HEK293 (cell line): ENCODE measurements at regions not wholly inside any gene's neighbourhood (a gene's known extent, or its start where the extent isn't known, plus 50 kb on each side); places are given as distances from the start of the nearest gene placed in this dataset.

Source experiments
- CTCF ChIA-PET: fragments of 350-600 bp; formaldehyde crosslinking; extraction: SDS; loops from one replicate; lab custom pipeline; 2021; ENCODE audit warnings: antibody characterized with exemption; lab: Yijun Ruan, JAX
- POLR2A ChIA-PET: fragments of 300-600 bp; formaldehyde crosslinking; extraction: SDS; loops from one replicate; lab custom pipeline; 2020; ENCODE audit warnings: antibody characterized with exemption, inconsistent platforms; lab: Yijun Ruan, JAX
- H3K27ac ChIP-seq: fragments of 200-500 bp; sonication (Bioruptor generic); 2 replicates; pipeline ENCODE4 v1.5.1; 2014; ENCODE audit warnings: low read depth, low read length, control low read depth, inconsistent platforms; ENCODE audit errors: extremely low read depth
- H3K36me3 ChIP-seq, 2 experiments: fragments of 200-500 bp in 1 of 2; sonication (Bioruptor generic) in 1 of 2; 1 replicate in 1 of 2; 2 replicates in 1 of 2; pipeline ENCODE4 v1.5.1; 2014 to 2017; ENCODE audit warnings: inconsistent platforms in 2 of 2, low read length in 2 of 2; ENCODE audit not compliant: control insufficient read depth in 2 of 2, insufficient read depth in 1 of 2
- H3K4me1 ChIP-seq: fragments of 200-500 bp; sonication (Bioruptor generic); 2 replicates; pipeline ENCODE4 v1.5.1; 2014; ENCODE audit warnings: mild to moderate bottlenecking, low read length, inconsistent platforms; ENCODE audit not compliant: control insufficient read depth, insufficient read depth
- H3K4me3 ChIP-seq: 2 replicates; pipeline ENCODE4 v1.5.1; 2011; ENCODE audit warnings: low read depth, mild to moderate bottlenecking, control low read depth, low read length, moderate library complexity
- H3K9me3 ChIP-seq: fragments of 200-500 bp; sonication (Bioruptor generic); 2 replicates; pipeline ENCODE4 v1.5.1; 2014; ENCODE audit warnings: low read depth, low read length, inconsistent platforms; ENCODE audit not compliant: control insufficient read depth, insufficient read depth
- ATF2 ChIP-seq: fragments of 450-650 bp; formaldehyde crosslinking; IDR thresholded peaks from 2 replicates; pipeline ENCODE4 v1.5.1; 2016; ENCODE audit warnings: missing biosample characterization, missing genetic modification characterization, low read depth
- ELK4 ChIP-seq: IDR thresholded peaks from 2 replicates; pipeline ENCODE4 v1.6.1; 2011; ENCODE audit warnings: mild to moderate bottlenecking, low read depth, low read length, borderline replicate concordance
- KLF9 ChIP-seq: fragments of 450-650 bp; formaldehyde crosslinking; IDR thresholded peaks from 2 replicates; pipeline ENCODE4 v1.5.1; 2016; ENCODE audit warnings: missing biosample characterization, missing genetic modification characterization, low read depth
- MYNN ChIP-seq: fragments of 450-650 bp; formaldehyde crosslinking; IDR thresholded peaks from 2 replicates; pipeline ENCODE4 v1.5.1; 2016; ENCODE audit warnings: missing biosample characterization, missing genetic modification characterization, borderline replicate concordance
- YY1 ChIP-seq: fragments of 450-650 bp; formaldehyde crosslinking; IDR thresholded peaks from 2 replicates; pipeline ENCODE4 v1.5.1; 2018; ENCODE audit warnings: missing biosample characterization, missing genetic modification characterization
- YY2 ChIP-seq: fragments of 450-650 bp; formaldehyde crosslinking; IDR thresholded peaks from 2 replicates; pipeline ENCODE4 v1.5.1; 2016; ENCODE audit warnings: missing biosample characterization, missing genetic modification characterization
- ZBTB6 ChIP-seq: fragments of 450-650 bp; formaldehyde crosslinking; IDR thresholded peaks from 2 replicates; pipeline ENCODE4 v1.5.1; 2017; ENCODE audit warnings: missing biosample characterization, missing genetic modification characterization
- ZEB2 ChIP-seq: fragments of 450-650 bp; formaldehyde crosslinking; IDR thresholded peaks from 2 replicates; pipeline ENCODE4 v1.5.1; 2016; ENCODE audit warnings: missing biosample characterization, missing genetic modification characterization
- ZIC2 ChIP-seq: fragments of 450-650 bp; formaldehyde crosslinking; IDR thresholded peaks from 2 replicates; pipeline ENCODE4 v1.5.1; 2016; ENCODE audit warnings: missing biosample characterization, missing genetic modification characterization
- ZNF10 ChIP-seq: fragments of 450-650 bp; formaldehyde crosslinking; IDR thresholded peaks from 2 replicates; pipeline ENCODE4 v1.5.1; 2017; ENCODE audit warnings: missing biosample characterization, missing genetic modification characterization
- ZNF140 ChIP-seq: fragments of 450-650 bp; formaldehyde crosslinking; IDR thresholded peaks from 2 replicates; pipeline ENCODE4 v1.5.1; 2016; ENCODE audit warnings: missing biosample characterization, missing genetic modification characterization
- ZNF202 ChIP-seq: fragments of 450-650 bp; formaldehyde crosslinking; IDR thresholded peaks from 2 replicates; pipeline ENCODE4 v1.5.1; 2016; ENCODE audit warnings: missing biosample characterization, missing genetic modification characterization, borderline replicate concordance
- ZNF280D ChIP-seq: fragments of 450-650 bp; formaldehyde crosslinking; IDR thresholded peaks from 2 replicates; pipeline ENCODE4 v1.5.1; 2016; ENCODE audit warnings: missing biosample characterization, missing genetic modification characterization
- ZNF398 ChIP-seq: fragments of 450-650 bp; formaldehyde crosslinking; IDR thresholded peaks from 2 replicates; pipeline ENCODE4 v1.5.1; 2017; ENCODE audit warnings: missing biosample characterization, missing genetic modification characterization
- ZNF426 ChIP-seq: fragments of 450-650 bp; formaldehyde crosslinking; IDR thresholded peaks from 2 replicates; pipeline ENCODE4 v1.5.1; 2017; ENCODE audit warnings: missing biosample characterization, missing genetic modification characterization, mild to moderate bottlenecking, inconsistent platforms, moderate library complexity
- ZNF513 ChIP-seq: fragments of 450-650 bp; IDR thresholded peaks from 2 replicates; pipeline ENCODE4 v1.5.1; 2018; ENCODE audit warnings: missing biosample characterization, missing genetic modification characterization
- ZNF518A ChIP-seq: fragments of 450-650 bp; formaldehyde crosslinking; conservative IDR thresholded peaks from 2 replicates; pipeline ENCODE4 v1.5.1; 2016; ENCODE audit warnings: low read depth, missing biosample characterization, missing genetic modification characterization
- ZNF548 ChIP-seq: fragments of 450-650 bp; formaldehyde crosslinking; IDR thresholded peaks from 2 replicates; pipeline ENCODE4 v1.5.1; 2016; ENCODE audit warnings: missing biosample characterization, missing genetic modification characterization
- ZNF560 ChIP-seq: fragments of 450-650 bp; formaldehyde crosslinking; IDR thresholded peaks from 2 replicates; pipeline ENCODE4 v1.5.1; 2017; ENCODE audit warnings: missing biosample characterization, missing genetic modification characterization, borderline replicate concordance
- ZNF600 ChIP-seq: fragments of 450-650 bp; formaldehyde crosslinking; IDR thresholded peaks from 2 replicates; pipeline ENCODE4 v1.5.1; 2016; ENCODE audit warnings: missing biosample characterization, missing genetic modification characterization
- ZNF610 ChIP-seq: fragments of 450-650 bp; formaldehyde crosslinking; IDR thresholded peaks from 2 replicates; pipeline ENCODE4 v1.5.1; 2016; ENCODE audit warnings: missing biosample characterization, missing genetic modification characterization, borderline replicate concordance
- ZNF76 ChIP-seq: fragments of 450-650 bp; formaldehyde crosslinking; IDR thresholded peaks from 2 replicates; pipeline ENCODE4; 2016; ENCODE audit warnings: low read depth, missing biosample characterization, missing genetic modification characterization, borderline replicate concordance

GRCh38 chr21:27156666-27157065 is 189.8 kb upstream of the ADAMTS5 start (continued):
- TF ChIP-seq ZNF518A (no peak), ZNF76 (tag by site-specific recombination) (no peak), ZNF280D (no peak), YY1 (tag by site-specific recombination) (no peak), YY2 (no peak), ZNF140 (tag by site-specific recombination) (no peak), ZIC2 (no peak), ZNF513 (no peak)
- TF ChIP-seq, all 188 proteins: peak for 0

GRCh38 chr21:27155130-27155500 is 188.2 kb upstream of the ADAMTS5 start:
- H3K36me3 ChIP-seq: no peaks in the 10 kb centered on the region
- no peak overlapping the region for H3K4me3 ChIP-seq
- TF ChIP-seq ZNF398 (tag by site-specific recombination) (no peak), MYNN (tag by site-specific recombination) (no peak), ZNF426 (tag by site-specific recombination) (no peak), ZNF202 (tag by site-specific recombination) (no peak), ELK4 (no peak), ZEB2 (tag by site-specific recombination) (no peak), ZNF600 (no peak), ZNF610 (tag by site-specific recombination) (no peak), KLF9 (tag by site-specific recombination) (no peak), ATF2 (tag by site-specific recombination) (no peak), ZBTB6 (tag by site-specific recombination) (no peak), ZNF10 (tag by site-specific recombination) (no peak), ZNF560 (tag by site-specific recombination) (no peak), ZNF548 (no peak)
- no peak overlapping the region for H3K27ac ChIP-seq
- CTCF ChIA-PET: interaction anchor here (0.7 kb wide), 2 partner anchors 44 to 79 kb away, joined by 3 to 4 read pairs; no protein-coding TSS in a partner anchor
- no peaks in the 10 kb centered on the region for H3K4me1 ChIP-seq
- H3K9me3 ChIP-seq: no peaks in the 10 kb centered on the region
- POLR2A ChIA-PET: no interaction called here
